Adipocyte (in vitro differentiated cells): ENCODE measurements at regions not wholly inside any gene's neighbourhood (a gene's known extent, or its start where the extent isn't known, plus 50 kb on each side); places are given as distances from the start of the nearest gene placed in this dataset.
A peak's percentile ranks its signal among the peaks of the same experiment; 100 is the strongest.

Experiments
- DNase-seq: peaks from one replicate; pipeline ENCODE4 v3.0.0-alpha.2; 2015; ENCODE audit warnings: low read depth
- H3K27me3 ChIP-seq: replicated peaks from 2 replicates; pipeline ENCODE4 v1.7.0; 2013; ENCODE audit warnings: mild to moderate bottlenecking, low read length, moderate library complexity; ENCODE audit not compliant: control insufficient read depth, insufficient read depth
- H3K36me3 ChIP-seq: 2 replicates; pipeline ENCODE4 v1.7.0; 2013; ENCODE audit warnings: low read length, mild to moderate bottlenecking, moderate library complexity; ENCODE audit not compliant: control insufficient read depth, insufficient read depth, severe bottlenecking
- H3K4me1 ChIP-seq: 2 replicates; pipeline ENCODE4 v1.7.0; 2013; ENCODE audit warnings: mild to moderate bottlenecking, low read length, moderate library complexity; ENCODE audit not compliant: control insufficient read depth, insufficient read depth
- H3K4me3 ChIP-seq: 2 replicates; pipeline ENCODE4 v1.7.0; 2013; ENCODE audit warnings: mild to moderate bottlenecking, low read length, moderate library complexity
- H3K9ac ChIP-seq: 2 replicates; pipeline ENCODE4 v1.7.0; 2013; ENCODE audit warnings: mild to moderate bottlenecking, low read length, moderate library complexity
- H3K9me3 ChIP-seq: 2 replicates; pipeline ENCODE4 v1.7.0; 2013; ENCODE audit warnings: mild to moderate bottlenecking, low read length, moderate library complexity; ENCODE audit not compliant: control insufficient read depth

- H3K9me3 ChIP-seq: no peaks in the 10 kb centered on the region
- H3K4me1 ChIP-seq: peaks cover 49% of the 10 kb centered on the region
- peak; percentile 74 for DNase-seq
- no peak overlapping the region for H3K9ac ChIP-seq
- H3K4me3 ChIP-seq: no peak overlapping the region
- H3K36me3 ChIP-seq: no peaks in the 10 kb centered on the region
- no peaks in the 10 kb centered on the region for H3K27me3 ChIP-seq
Measured at GRCh38 chr18:45320724-45321123, 294.6 kb upstream of the SLC14A2 start.

- Histone ChIP-seq H3K9ac (no peak overlapping the region), H3K27me3 (no peaks in the 10 kb centered on the region), H3K4me1 (peaks cover 53% of the 10 kb centered on the region), H3K36me3 (no peaks in the 10 kb centered on the region), H3K4me3 (no peak overlapping the region), H3K9me3 (no peaks in the 10 kb centered on the region)
- DNase-seq: no peak
Measured at GRCh38 chr18:45321520-45321919, 293.8 kb upstream of the SLC14A2 start.

GRCh38 chr18:45322343-45322742 lies 292.9 kb upstream of the SLC14A2 start:
- no peak for DNase-seq
- Histone ChIP-seq H3K27me3 (no peaks in the 10 kb centered on the region), H3K36me3 (no peaks in the 10 kb centered on the region), H3K4me3 (no peak overlapping the region), H3K4me1 (peaks cover 53% of the 10 kb centered on the region), H3K9me3 (no peaks in the 10 kb centered on the region), H3K9ac (no peak overlapping the region)

GRCh38 chr18:45324101-45324494 lies 291.2 kb upstream of the SLC14A2 start:
- Histone ChIP-seq H3K9me3 (no peaks in the 10 kb centered on the region), H3K9ac (peak overlapping the region; percentile 48), H3K36me3 (no peaks in the 10 kb centered on the region), H3K27me3 (no peaks in the 10 kb centered on the region), H3K4me1 (peaks cover 68% of the 10 kb centered on the region), H3K4me3 (no peak overlapping the region)
- no peak for DNase-seq

GRCh38 chr18:45324495-45325113 lies 290.7 kb upstream of the SLC14A2 start:
- peak; percentile 97 for DNase-seq
- Histone ChIP-seq H3K36me3 (no peaks in the 10 kb centered on the region), H3K4me1 (peaks cover 73% of the 10 kb centered on the region), H3K9me3 (no peaks in the 10 kb centered on the region), H3K4me3 (peak overlapping the region; percentile 9), H3K9ac (peak overlapping the region; percentile 52), H3K27me3 (no peaks in the 10 kb centered on the region)

- no peak overlapping the region for H3K4me3 ChIP-seq
- H3K27me3 ChIP-seq: no peaks in the 10 kb centered on the region
- H3K9ac ChIP-seq: no peak overlapping the region
- DNase-seq: no peak
- no peaks in the 10 kb centered on the region for H3K36me3 ChIP-seq
- no peaks in the 10 kb centered on the region for H3K9me3 ChIP-seq
- peaks cover 77% of the 10 kb centered on the region for H3K4me1 ChIP-seq
Measured at GRCh38 chr18:45325778-45326177, 289.5 kb upstream of the SLC14A2 start.

- Histone ChIP-seq H3K9me3 (no peaks in the 10 kb centered on the region), H3K27me3 (no peaks in the 10 kb centered on the region), H3K9ac (no peak overlapping the region), H3K4me3 (no peak overlapping the region), H3K36me3 (no peaks in the 10 kb centered on the region), H3K4me1 (peaks cover 70% of the 10 kb centered on the region)
- DNase-seq: no peak
Measured at GRCh38 chr18:45326505-45326904, 288.8 kb upstream of the SLC14A2 start.

GRCh38 chr18:45328296-45328695 lies 287.0 kb upstream of the SLC14A2 start:
- Histone ChIP-seq H3K36me3 (no peaks in the 10 kb centered on the region), H3K9me3 (no peaks in the 10 kb centered on the region), H3K4me1 (peaks cover 68% of the 10 kb centered on the region), H3K9ac (peak overlapping the region; percentile 45), H3K27me3 (no peaks in the 10 kb centered on the region), H3K4me3 (peak overlapping the region; percentile 25)
- DNase-seq: no peak

GRCh38 chr18:45328811-45329210 lies 286.5 kb upstream of the SLC14A2 start:
- Histone ChIP-seq H3K27me3 (no peaks in the 10 kb centered on the region), H3K4me3 (peak overlapping the region; percentile 25), H3K36me3 (no peaks in the 10 kb centered on the region), H3K9ac (peak overlapping the region; percentile 45), H3K9me3 (no peaks in the 10 kb centered on the region), H3K4me1 (peaks cover 65% of the 10 kb centered on the region)
- peak; percentile 87 for DNase-seq

- Histone ChIP-seq H3K36me3 (no peaks in the 10 kb centered on the region), H3K9ac (peak overlapping the region; percentile 45), H3K4me1 (peaks cover 60% of the 10 kb centered on the region), H3K27me3 (no peaks in the 10 kb centered on the region), H3K9me3 (no peaks in the 10 kb centered on the region), H3K4me3 (peak overlapping the region; percentile 25)
- DNase-seq: no peak
Measured at GRCh38 chr18:45329316-45329715, 286.0 kb upstream of the SLC14A2 start.

- DNase-seq: peak; percentile 27
- H3K9me3 ChIP-seq: no peaks in the 10 kb centered on the region
- H3K9ac ChIP-seq: no peak overlapping the region
- H3K4me1 ChIP-seq: peaks cover 55% of the 10 kb centered on the region
- H3K4me3 ChIP-seq: no peak overlapping the region
- H3K27me3 ChIP-seq: no peaks in the 10 kb centered on the region
- no peaks in the 10 kb centered on the region for H3K36me3 ChIP-seq
Measured at GRCh38 chr18:45330170-45330594, 285.1 kb upstream of the SLC14A2 start.

- no peak for DNase-seq
- Histone ChIP-seq H3K9ac (no peak overlapping the region), H3K36me3 (no peaks in the 10 kb centered on the region), H3K4me3 (no peak overlapping the region), H3K4me1 (peaks cover 43% of the 10 kb centered on the region), H3K27me3 (no peaks in the 10 kb centered on the region), H3K9me3 (no peaks in the 10 kb centered on the region)
Measured at GRCh38 chr18:45332871-45333270, 282.4 kb upstream of the SLC14A2 start.
